Ecto neural progenitor cell (in vitro differentiated cells): ENCODE measurements at regions not wholly inside any gene's neighbourhood (a gene's known extent, or its start where the extent isn't known, plus 50 kb on each side); places are given as distances from the start of the nearest gene placed in this dataset.
"Not testable (repeated sequence)": the region's sequence is repeated elsewhere in the genome, so short reads cannot be mapped to it uniquely, and the experiment has no call there.

Experiments
- DNase-seq: peaks from one replicate; pipeline ENCODE4 v3.0.0-alpha.2; 2018; ENCODE audit warnings: low spot score

DNA sequence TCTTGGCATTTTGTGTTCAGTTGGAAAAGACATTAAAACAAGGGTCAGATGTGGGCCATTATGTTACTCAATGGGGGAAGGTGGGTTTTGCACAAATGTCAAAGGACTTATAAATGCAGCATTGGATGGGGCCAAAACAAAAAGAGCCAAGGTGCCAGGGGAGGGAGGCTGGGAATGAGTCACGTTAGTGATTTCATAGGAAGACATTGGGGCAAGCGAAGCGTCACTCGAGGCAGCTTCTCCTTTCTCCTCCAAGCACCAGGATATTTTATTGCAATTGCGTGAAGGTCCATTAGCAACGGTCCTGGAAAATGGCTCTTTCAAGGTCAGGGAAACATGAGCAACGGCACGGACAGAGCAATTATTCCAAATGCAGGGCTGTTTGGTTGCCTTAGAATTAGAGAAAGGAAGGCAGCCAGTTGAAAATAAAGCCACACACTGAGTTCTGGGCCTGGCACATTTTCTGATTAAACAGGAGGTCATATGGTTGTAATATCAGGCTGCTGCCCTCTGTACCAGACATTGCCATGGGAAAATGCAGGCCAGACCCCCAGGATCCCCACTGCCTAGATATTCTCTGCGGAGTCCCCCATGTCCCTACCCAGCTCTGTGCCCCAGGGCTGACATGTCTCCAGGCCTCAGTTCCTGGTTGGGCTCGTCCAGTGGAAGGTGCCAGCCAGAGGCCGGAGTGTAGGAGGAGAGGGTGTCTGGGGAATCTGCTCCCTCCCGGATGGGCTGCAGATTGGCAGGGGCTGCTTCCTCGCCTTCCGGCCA lies 63.3 kb upstream of the NANOS1 start:
- DNase-seq, result peak; percentile 13

DNA sequence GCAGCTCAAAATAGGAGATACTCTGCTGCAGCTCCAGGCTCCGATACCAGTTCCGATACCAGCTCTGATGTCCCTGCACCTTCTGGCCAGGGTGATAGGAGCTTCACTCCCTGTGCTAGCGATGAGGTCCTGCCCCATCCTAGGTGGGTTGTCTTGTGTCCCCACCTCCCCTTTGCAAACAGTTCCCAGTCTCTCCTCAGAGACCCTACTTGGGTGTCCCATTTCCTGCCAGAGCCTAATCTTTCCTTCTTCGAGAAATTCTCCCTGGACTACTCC lies 62.7 kb upstream of the NANOS1 start:
- DNase-seq, result peak; percentile 42

DNA sequence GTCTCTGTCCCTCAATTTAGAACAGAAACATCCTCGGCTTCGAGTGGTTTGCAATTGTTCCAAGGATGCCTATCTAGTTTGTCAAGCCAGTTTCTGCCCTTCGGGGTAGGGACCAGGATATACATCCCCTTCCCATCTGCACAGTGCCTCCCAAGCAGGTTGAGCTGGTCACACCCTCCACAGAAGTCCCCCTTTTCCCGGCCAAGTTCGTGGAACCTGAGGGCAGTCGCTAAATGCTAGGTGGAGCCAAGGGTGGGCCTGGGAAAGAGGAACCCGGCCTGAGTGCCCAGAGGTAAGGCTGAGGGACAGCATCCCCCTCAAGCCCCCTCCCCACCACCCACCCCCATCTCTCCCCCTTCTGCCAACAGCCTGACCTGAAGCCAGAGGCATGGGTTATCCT lies 62.4 kb upstream of the NANOS1 start:
- peak; percentile 40 for DNase-seq

DNA sequence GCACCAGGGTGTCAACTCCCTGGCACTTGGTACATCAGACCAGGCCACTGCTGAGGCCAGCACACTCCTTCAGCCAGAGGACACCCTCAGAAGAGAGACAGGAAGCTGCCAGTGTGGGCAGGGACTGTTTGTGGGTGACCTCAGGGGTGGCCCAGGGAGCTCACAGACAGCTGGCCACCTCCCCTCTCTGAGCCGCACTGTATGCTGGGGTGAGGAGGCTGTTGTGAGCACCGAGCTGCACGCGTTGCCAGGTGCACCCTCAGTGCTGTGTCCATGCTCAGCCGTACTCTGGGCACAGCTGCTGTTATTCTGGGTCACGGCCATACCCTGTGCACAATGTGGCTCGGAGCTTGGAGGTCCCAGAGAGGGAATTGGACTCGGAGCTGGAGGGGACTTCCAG lies 61.5 kb upstream of the NANOS1 start:
- peak; percentile 34 for DNase-seq

DNA sequence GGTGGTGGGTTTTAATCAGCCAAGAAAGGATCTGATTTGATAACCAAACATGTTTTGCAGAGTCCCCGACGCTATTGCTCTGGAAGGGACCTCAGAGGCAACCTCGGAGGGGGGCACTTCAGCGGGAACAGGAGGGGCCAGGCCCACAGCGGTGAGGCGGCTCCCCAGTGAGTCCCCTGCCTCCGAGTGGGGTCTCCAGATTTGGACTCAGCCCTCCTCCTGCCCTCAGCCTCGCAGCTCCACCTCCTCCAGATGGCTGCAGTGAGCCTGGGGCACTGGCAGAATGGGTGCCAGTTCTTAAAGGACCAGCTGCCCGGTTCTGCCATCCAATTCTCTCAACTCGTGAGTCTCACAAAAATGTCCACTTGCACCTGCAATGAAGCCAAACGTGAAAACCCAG lies 61.0 kb upstream of the NANOS1 start:
- peak; percentile 38 for DNase-seq

DNA sequence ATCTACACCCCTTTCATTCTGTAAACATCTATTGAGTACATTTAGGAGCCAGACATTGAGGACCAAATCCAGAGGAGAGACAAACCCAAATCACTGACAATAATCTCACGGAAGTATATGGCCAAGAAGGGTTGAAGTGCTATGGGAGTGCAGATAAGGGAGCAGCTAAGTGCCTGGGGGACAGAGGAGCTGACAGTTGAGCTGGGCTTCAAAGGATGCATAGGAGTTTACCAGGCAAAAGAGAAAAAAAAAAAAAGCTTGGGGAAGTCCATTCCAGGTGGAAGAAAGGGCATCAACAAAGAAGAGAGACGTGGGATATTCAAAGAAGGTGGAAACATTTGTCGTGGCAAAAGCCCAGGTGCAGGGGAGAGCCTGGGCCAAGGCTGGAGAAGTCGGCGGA lies 60.5 kb upstream of the NANOS1 start:
- peak; percentile 13 for DNase-seq

DNA sequence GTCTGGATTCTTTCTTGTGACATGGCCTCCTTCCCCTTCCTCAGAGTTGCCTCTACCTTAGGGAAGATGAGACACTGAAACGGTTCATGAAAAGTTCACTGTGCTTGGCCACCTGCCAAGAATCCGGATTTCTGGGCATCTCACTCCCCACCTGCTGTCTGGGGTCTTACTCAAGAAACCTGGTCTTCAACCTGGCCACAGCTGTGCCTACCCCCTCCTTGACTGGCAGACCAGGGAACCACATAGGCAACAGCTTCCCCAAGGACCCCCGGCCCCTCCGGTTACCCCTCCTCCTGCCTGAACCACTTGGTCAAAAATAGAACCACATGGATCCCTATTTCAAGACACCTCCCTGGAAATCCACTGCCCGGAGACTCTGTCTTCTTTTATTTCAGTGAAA lies 58.7 kb upstream of the NANOS1 start:
- peak; percentile 21 for DNase-seq

DNA sequence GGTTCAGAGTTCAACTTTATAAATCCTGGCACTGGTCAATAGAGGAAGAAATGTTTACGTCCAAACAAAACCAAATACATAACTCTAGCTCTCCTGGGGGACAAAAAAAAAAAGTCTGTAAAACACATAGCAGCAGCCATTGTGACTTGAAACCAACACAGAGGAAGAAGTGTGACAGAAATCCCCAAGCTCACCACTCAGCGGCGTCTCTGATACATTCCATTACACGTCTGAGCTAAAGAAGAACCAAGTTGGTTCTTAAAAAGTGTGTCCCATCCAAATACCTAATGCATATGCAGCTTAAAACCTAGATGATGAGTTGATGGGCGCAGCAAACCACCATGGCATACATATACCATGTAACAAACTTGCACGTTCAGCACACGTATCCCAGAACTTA lies 58.3 kb upstream of the NANOS1 start:
- DNase-seq, result peak; percentile 20

DNA sequence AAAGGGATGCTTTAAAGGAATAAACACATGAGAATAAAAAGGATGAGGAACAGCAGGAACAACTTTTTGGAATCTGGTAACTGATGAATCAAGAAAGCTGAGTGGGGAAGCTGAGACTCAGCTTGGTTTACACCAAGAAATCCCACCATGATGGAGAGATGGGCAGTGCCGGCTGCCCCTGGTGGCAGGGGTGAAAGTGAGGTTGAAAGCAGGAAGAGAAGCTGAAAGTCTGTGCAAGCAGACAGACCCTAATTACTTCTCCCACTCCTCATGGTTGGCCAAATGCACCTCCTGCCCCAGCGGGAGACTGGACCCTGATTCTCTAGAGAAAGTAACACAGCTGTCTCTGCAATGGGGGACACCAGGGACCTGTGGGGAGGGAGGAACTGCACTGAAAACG lies 57.6 kb upstream of the NANOS1 start:
- peak; percentile 25 for DNase-seq

DNA sequence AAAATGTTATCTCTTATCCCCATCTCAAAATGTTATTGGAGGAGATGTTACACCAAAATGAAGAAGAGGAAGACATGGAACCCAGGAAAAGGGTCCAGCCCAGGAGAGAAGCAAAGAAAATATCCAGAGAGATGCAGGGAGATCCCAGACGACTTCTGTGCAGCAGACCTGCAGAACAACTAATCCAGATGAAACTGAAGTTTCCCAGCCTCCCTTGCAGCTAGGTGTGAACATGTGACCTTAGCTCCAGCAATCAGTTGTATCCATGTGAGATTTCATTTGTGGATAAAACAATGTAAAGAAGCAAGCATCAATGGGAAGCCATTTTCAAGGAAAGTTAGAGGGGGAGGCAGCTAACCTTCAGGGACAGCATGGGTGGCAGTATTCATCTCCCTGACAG lies 55.8 kb upstream of the NANOS1 start:
- DNase-seq, result no peak

DNA sequence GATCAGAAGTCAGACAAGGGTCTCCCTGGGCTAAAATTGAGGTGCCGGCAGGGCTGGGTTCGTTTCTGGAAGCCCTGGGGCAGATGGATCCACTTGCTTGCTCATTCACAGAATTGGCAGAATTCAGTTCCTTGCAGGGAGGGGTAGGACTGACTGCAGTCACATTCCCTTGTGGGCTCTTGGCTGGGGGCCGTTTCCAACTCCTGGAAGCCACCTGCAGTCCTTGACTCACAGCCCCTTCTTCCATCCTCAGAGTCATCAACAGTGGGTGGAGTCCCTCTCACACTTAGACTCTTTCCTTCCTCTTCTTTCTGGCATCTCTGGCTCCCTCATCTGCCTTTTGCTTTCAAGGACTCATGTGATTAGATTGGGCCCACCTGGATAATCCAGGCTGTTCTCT lies 54.6 kb upstream of the NANOS1 start:
- no peak for DNase-seq

DNA sequence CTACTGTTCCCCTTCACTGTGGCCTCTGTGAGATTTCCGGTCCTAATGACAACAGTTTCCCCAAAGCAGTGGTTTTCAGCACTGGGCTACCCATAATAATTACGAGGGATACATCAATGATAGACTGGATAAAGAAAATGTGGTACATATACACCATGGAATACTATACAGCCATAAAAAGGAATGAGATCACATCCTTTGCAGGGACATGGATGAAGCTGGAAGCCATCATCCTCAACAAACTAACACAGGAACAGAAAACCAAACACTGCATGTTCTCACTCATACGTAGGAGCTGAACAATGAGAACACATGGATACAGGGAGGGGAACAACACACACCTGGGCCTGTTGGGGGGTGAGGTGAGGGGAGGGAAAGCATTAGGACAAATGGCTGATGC lies 53.3 kb upstream of the NANOS1 start:
- not testable (repeated sequence) for DNase-seq

DNA sequence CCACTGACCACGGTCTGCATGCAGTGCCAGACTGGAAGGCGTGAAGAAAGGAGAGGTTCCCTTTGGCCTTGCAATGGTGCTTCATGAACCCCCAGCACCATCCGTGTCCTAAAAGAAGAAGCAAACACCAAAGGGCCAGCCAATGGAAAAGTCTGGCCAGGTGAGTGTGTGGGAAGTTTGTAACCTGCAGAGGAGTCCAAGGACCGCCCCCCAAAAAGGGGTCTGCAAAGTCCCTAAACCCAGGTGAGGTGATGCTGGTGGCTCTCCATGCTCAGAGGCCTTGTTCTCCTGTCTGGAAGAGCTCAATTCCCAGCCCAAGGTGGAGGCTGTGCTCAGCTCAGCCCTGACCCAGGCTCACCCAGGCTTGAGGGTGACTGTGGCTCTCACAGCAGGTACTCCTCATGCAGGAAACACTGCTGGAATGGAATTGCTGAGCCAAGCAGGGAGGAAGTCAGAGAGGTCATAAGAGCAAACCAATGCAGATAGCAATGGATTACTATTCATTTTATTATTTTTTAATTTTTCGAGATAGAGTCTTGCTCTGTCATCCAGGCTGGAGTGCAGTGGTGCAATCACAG lies 52.4 kb upstream of the NANOS1 start:
- peak; percentile 33 for DNase-seq

DNA sequence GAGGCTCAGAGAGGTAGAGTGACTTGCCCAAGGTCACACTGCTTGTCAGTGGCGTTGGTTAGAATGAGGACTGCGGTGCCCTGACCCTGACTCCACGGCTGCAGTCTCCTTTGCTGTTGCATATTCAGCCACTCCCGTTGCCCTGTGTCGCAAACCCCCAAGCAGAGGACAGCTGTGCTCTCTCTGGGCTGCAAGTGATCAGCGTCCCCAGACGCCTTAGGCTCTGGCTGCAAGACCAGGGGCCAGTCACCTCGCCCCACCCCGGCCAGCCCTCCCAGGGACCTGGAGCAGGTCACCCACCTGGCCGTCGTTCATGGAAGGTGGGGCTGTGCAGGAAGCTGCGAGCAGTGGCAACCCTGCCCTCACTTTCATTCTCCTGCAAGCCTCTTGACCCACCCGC lies 51.7 kb upstream of the NANOS1 start:
- peak; percentile 26 for DNase-seq

DNA sequence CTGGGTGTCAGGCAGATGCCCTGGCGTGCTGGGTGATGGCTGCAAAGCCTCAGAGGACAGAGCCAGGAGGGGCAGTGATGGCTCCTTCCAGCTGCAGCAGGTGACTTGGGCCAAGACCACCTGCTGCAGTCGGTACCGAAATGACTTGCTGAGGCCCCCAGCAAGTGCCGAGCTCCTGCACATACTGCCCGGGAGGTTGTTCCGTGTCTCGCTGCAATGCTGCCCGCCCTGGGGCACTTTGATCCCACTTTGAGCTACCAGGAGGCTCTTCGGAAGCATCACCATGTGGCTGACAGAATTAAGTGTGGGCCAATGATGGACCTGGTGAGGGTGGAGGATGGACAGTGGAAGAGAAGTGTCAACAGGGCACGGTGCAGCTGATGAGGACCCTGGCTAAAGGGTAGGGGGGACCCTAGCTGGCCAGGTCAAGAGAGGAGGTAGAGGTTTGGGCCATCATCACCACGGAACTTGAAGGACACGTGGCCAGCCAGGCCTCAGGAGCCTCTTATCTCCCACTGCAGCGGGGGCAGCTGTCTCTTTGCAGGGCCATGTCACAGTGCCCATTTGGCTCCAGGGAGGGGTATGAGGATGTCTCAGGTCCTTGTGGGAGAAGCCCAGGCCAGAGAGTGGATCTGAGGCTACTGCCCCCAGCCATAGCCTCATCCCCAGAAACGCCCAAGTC lies 51.1 kb upstream of the NANOS1 start:
- peak; percentile 36 for DNase-seq

DNA sequence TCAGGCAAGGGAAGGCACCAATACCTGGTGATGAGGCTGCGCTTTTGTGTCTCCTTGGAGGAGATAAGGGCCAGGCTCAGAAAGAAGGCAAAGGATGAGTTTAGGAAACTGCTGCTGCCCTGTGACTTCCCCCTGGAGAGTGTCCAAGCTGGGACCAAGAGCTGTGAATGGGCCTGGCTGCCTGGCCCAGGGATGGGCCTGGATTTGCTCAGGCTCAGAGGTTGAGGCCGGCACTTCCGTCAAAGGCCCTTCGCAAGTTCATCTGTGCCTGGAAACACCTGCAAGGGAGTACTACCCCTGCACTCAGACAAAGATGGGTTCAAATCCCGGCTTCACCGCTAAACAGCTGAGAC lies 50.5 kb upstream of the NANOS1 start:
- DNase-seq, result peak; percentile 34

DNA sequence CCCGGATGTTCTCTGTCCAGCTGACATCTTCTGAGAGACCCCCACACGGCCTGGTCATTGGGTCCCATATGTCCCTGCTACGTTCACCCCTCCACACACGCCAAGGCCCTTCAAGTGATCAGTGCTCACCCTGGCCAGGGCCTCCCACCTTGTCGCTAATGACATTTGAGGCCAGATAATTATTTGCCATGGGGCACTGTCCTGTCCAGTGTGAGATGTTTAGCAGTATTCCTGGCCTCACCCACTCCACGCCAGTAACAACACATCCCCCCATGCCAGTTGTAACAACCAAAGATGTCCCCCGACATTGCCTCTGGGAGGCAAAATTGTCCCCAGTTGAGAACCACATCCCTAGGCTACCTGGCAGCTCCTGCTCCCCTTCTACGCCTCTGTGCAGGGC lies 49.9 kb upstream of the NANOS1 start:
- DNase-seq, result peak; percentile 18
